CD14-positive monocyte (primary cell): ENCODE measurements at regions not wholly inside any gene's neighbourhood (a gene's known extent, or its start where the extent isn't known, plus 50 kb on each side); places are given as distances from the start of the nearest gene placed in this dataset.

Experiments
- DNase-seq, 3 donors: peaks; one replicate each; pipeline ENCODE4 v3.0.0-alpha.2; 2011 to 2022
- H2AFZ ChIP-seq: 2 replicates; pipeline ENCODE4 v1.6.0; 2012; ENCODE audit warnings: mild to moderate bottlenecking, low read depth, low read length, inconsistent platforms; ENCODE audit not compliant: insufficient read depth, poor library complexity, severe bottlenecking
- H3K27ac ChIP-seq, 2 donors: 1 replicate in 1 of 2; 2 replicates in 1 of 2; pipeline ENCODE4 v1.5.1; 2012 to 2013; ENCODE audit warnings: low read length in 2 of 2, control low read depth in 1 of 2, inconsistent platforms in 1 of 2, low read depth in 1 of 2, mild to moderate bottlenecking in 1 of 2
- H3K27me3 ChIP-seq, 2 donors: one replicate each; pipeline versions ENCODE4 v1.6.0 to v1.6.1; 2011 to 2013; ENCODE audit warnings: low read length in 2 of 2; ENCODE audit not compliant: control insufficient read depth in 2 of 2, insufficient read depth in 2 of 2
- H3K36me3 ChIP-seq, 2 donors: replicated peaks in 1 of 2; 1 replicate in 1 of 2; 2 replicates in 1 of 2; pipeline versions ENCODE4 v1.5.1 to v1.6.1; 2012 to 2013; ENCODE audit warnings: low read length in 2 of 2, control low read depth in 1 of 2, inconsistent platforms in 1 of 2, mild to moderate bottlenecking in 1 of 2; ENCODE audit not compliant: insufficient read depth in 2 of 2, control insufficient read depth in 1 of 2
- H3K4me1 ChIP-seq, 2 donors: 1 replicate in 1 of 2; 2 replicates in 1 of 2; pipeline versions ENCODE4 v1.5.1 to v1.6.1; 2012 to 2013; ENCODE audit warnings: low read length in 2 of 2, control low read depth in 1 of 2, inconsistent platforms in 1 of 2, mild to moderate bottlenecking in 1 of 2, moderate library complexity in 1 of 2; ENCODE audit not compliant: insufficient read depth in 2 of 2, control insufficient read depth in 1 of 2
- H3K4me2 ChIP-seq: replicated peaks from 2 replicates; pipeline ENCODE3; 2012; ENCODE audit warnings: low read length, moderate library complexity, mild to moderate bottlenecking; ENCODE audit not compliant: poor library complexity, severe bottlenecking; ENCODE audit errors: extremely low read depth
- H3K4me3 ChIP-seq, 3 experiments: fragments of 200-600 bp in 1 of 3; sonication (generic) in 1 of 3; replicated peaks in 1 of 3; 1 replicate in 2 of 3; 2 replicates in 1 of 3; pipeline ENCODE4 v1.5.1; 2011 to 2013; ENCODE audit warnings: low read length in 3 of 3, mild to moderate bottlenecking in 3 of 3, control low read depth in 2 of 3, low read depth in 2 of 3, inconsistent platforms in 1 of 3, moderate library complexity in 1 of 3
- H3K79me2 ChIP-seq: 2 replicates; pipeline ENCODE4 v1.6.0; 2012; ENCODE audit warnings: mild to moderate bottlenecking, control low read depth, inconsistent platforms, low read length, moderate library complexity; ENCODE audit not compliant: insufficient read depth
- H3K9ac ChIP-seq: 2 replicates; pipeline ENCODE4 v1.6.0; 2017; ENCODE audit warnings: low read length, mild to moderate bottlenecking; ENCODE audit not compliant: insufficient read depth, poor library complexity, severe bottlenecking
- H3K9me3 ChIP-seq, 2 donors: replicated peaks in 1 of 2; 1 replicate in 1 of 2; 2 replicates in 1 of 2; pipeline versions ENCODE4 v1.5.1 to v1.6.1; 2012 to 2013; ENCODE audit warnings: low read length in 2 of 2, control low read depth in 1 of 2; ENCODE audit not compliant: control insufficient read depth in 1 of 2, insufficient read depth in 1 of 2
- H4K20me1 ChIP-seq: 2 replicates; pipeline ENCODE4 v1.6.0; 2012; ENCODE audit warnings: mild to moderate bottlenecking, low read length, control low read depth, moderate library complexity; ENCODE audit not compliant: insufficient read depth
- H3K27ac Mint-ChIP-seq, 7 donors: one replicate each; pipeline ENCODE4 v1.8.0; 2020; ENCODE audit warnings: mild to moderate bottlenecking in 7 of 7, mixed read lengths in 7 of 7, moderate library complexity in 6 of 7, inconsistent platforms in 2 of 7
- H3K27me3 Mint-ChIP-seq, 3 donors: one replicate each; pipeline ENCODE4 v1.8.0; 2021 to 2022; ENCODE audit warnings: low read depth in 3 of 3, mild to moderate bottlenecking in 3 of 3, mixed read lengths in 3 of 3, moderate library complexity in 3 of 3, inconsistent platforms in 1 of 3
- H3K36me3 Mint-ChIP-seq, 2 donors: one replicate each; pipeline ENCODE4 v1.8.0; 2020; ENCODE audit warnings: mixed read lengths in 2 of 2, inconsistent platforms in 1 of 2, mild to moderate bottlenecking in 1 of 2
- H3K4me1 Mint-ChIP-seq: one replicate; pipeline ENCODE4 v1.8.0; 2020; ENCODE audit warnings: mild to moderate bottlenecking, mixed read lengths
- H3K4me3 Mint-ChIP-seq, 2 donors: one replicate each; pipeline ENCODE4 v1.8.0; 2020; ENCODE audit warnings: mild to moderate bottlenecking in 2 of 2, mixed read lengths in 2 of 2, moderate library complexity in 1 of 2
- H3K9me3 Mint-ChIP-seq, 7 donors: one replicate each; pipeline ENCODE4 v1.8.0; 2020 to 2022; ENCODE audit warnings: mixed read lengths in 7 of 7, mild to moderate bottlenecking in 6 of 7, moderate library complexity in 6 of 7, inconsistent platforms in 2 of 7
- CTCF ChIP-seq: fragments of 200-600 bp; IDR thresholded peaks from one replicate; pipeline ENCODE4 v1.8.0; 2022; ENCODE audit warnings: antibody characterized with exemption, mild to moderate bottlenecking
- WGBS: methylation state at CpG from one replicate; pipeline ENCODE4 v1.1.5; 2013; ENCODE audit warnings: missing lambda C conversion rate; ENCODE audit not compliant: insufficient coverage; 5-methylcytosine and 5-hydroxymethylcytosine counted together
- intact Hi-C, 2 donors: fragments of 100-400 bp; cut with micrococcal nuclease; formaldehyde crosslinking; loops; one replicate each; pipeline versions ENCODE4 v1.15.0 to v1.15.1; 2023

GRCh38 chr1:115145226-115145625 lies 55.9 kb upstream of the TSPAN2 start:
- Histone ChIP-seq H3K27ac (no peak overlapping the region), H3K9ac (no peak overlapping the region), H3K4me3 (no peak overlapping the region), H3K27me3 (peaks cover 7 to 10% of the 10 kb centered on the region in 2 donors), H3K9me3 (no peaks in the 10 kb centered on the region), H3K36me3 (no peaks in the 10 kb centered on the region), H3K4me2 (no peak overlapping the region), H3K4me1 (no peaks in the 10 kb centered on the region), H2AFZ (no peak overlapping the region), H3K79me2 (no peaks in the 10 kb centered on the region), H4K20me1 (no peaks in the 10 kb centered on the region)
- no peak overlapping the region for H3K4me3 Mint-ChIP-seq
- H3K4me1 Mint-ChIP-seq = peaks cover 3% of the 10 kb centered on the region
- intact Hi-C loops = no loop called here
- peaks cover 11 to 24% (median 16%) of the 10 kb centered on the region in 3 donors for H3K27me3 Mint-ChIP-seq
- no peak overlapping the region for H3K27ac Mint-ChIP-seq
- H3K9me3 Mint-ChIP-seq = peaks cover 0 to 11% (median 2%) of the 10 kb centered on the region in 7 donors
- no CpG with 5 or more reads among the region's 1 CpG for whole genome bisulfite sequencing
- no peak for TF ChIP-seq CTCF
- no peak for DNase-seq
- H3K36me3 Mint-ChIP-seq = no peaks in the 10 kb centered on the region

- Histone ChIP-seq H2AFZ (no peak overlapping the region), H4K20me1 (no peaks in the 10 kb centered on the region), H3K4me1 (no peaks in the 10 kb centered on the region), H3K36me3 (no peaks in the 10 kb centered on the region), H3K27ac (no peak overlapping the region), H3K27me3 (peaks cover 7 to 10% of the 10 kb centered on the region in 2 donors), H3K79me2 (no peaks in the 10 kb centered on the region), H3K9me3 (no peaks in the 10 kb centered on the region), H3K9ac (no peak overlapping the region), H3K4me2 (no peak overlapping the region), H3K4me3 (no peak overlapping the region)
- no CpG with 5 or more reads among the region's 2 CpGs for WGBS
- Mint-ChIP-seq H3K27me3 (peaks cover 13 to 28% (median 16%) of the 10 kb centered on the region in 3 donors), H3K9me3 (peaks cover 0 to 11% (median 2%) of the 10 kb centered on the region in 7 donors), H3K27ac (no peak overlapping the region), H3K4me1 (peaks cover 4% of the 10 kb centered on the region), H3K4me3 (no peak overlapping the region), H3K36me3 (no peaks in the 10 kb centered on the region)
- TF ChIP-seq CTCF = no peak
- DNase-seq = no peak
- intact Hi-C loops = loop anchor here in 1 of 2 donors (5.0 kb wide), 1 partner anchor 453 kb away; no protein-coding TSS in a partner anchor
Observed at GRCh38 chr1:115144176-115144575, 54.9 kb upstream of the TSPAN2 start.
